GM12874 (cell line): ENCODE measurements at regions not wholly inside any gene's neighbourhood (a gene's known extent, or its start where the extent isn't known, plus 50 kb on each side); places are given as distances from the start of the nearest gene placed in this dataset.

ENCODE experiments used
- CTCF ChIP-seq: IDR thresholded peaks from 2 replicates; pipeline ENCODE4 v1.5.1; 2011; ENCODE audit warnings: low read depth, mild to moderate bottlenecking, control low read depth, low read length, moderate library complexity; ENCODE audit not compliant: insufficient read depth

DNA sequence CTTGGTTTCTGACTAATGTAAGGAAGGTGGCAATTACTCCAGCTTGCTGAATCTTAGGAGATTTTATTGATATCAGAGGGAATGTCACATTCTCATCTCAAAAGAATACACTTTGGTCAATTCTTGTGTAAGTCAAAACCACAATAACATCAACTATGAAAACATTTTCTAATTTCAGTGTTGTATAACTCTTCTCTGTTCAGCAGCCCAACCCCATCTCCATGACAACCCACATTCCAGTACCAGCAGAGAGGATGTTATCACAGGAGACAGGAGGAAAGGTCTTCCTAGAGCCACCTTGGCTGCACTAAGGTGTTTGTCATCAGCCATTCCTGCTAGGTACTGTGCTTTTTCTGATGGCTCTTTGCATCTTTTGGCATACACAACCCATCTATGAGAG, 529.1 kb upstream of the BRINP1 start:
- no peak for TF ChIP-seq CTCF

- no peak for TF ChIP-seq CTCF
These were observed 515.2 kb upstream of the BRINP1 start for GRCh38 chr9:119884438-119884837.

- no peak for TF ChIP-seq CTCF
These were observed 512.7 kb upstream of the BRINP1 start for GRCh38 chr9:119881898-119882297.

DNA sequence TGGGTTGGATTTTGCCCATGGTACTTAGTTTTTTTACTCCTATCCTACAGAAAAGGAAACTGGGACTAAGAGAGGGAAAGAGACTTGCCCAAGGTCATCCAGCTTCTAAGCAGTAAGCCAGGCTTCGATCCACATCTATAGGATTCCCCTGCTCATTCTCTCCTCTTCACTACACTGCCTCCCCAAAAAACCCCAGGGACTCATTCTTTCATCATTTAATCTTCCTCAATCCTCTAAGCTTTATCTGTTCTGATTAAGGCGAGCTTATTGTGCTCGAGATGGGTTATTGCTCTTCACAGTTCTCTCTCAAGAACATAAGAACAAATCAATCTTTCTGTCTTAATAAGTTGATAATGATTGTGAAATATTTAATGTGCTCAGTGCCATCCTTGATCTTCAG, 511.1 kb upstream of the BRINP1 start:
- TF ChIP-seq CTCF = no peak

- no peak for TF ChIP-seq CTCF
These were observed 508.1 kb upstream of the BRINP1 start for GRCh38 chr9:119877306-119877705.

DNA sequence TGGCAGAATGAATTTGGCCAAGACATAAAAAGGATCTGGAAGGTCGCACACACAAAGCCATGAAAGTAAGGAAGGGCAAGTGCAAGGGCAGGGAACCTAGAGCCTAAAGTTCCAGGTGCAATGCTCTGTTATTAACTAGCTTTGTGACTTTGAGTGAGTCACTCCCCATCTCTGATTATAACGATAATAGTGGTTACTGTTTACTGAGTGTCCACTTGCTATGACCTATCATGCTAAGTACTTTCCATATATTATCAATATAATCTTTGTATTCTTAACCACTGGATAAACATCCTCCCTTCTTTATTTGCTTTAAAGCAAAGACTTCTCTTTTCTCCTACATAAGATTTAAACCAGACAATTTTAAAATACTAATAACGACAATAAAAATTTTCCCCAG, 504.6 kb upstream of the BRINP1 start:
- TF ChIP-seq CTCF = no peak

DNA sequence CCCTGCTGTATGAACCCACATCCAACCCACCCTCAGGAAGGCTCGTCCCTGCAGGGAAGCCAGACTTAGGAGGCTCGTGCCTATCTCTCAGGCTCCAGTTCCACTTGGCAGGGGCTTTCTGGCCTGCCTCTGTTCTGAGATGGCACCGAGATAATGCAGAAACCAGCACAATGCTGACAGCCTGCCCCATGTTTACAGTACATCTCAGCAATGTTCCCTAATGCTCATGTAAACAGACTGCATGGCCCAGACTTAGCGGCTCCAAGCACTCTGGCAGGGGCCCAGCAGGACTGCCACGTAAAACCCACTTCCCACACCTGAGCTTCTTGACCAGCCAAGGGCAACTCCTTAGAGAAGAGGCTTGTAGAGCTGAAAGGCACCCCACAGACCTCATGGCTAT, 499.5 kb upstream of the BRINP1 start:
- no peak for TF ChIP-seq CTCF

DNA sequence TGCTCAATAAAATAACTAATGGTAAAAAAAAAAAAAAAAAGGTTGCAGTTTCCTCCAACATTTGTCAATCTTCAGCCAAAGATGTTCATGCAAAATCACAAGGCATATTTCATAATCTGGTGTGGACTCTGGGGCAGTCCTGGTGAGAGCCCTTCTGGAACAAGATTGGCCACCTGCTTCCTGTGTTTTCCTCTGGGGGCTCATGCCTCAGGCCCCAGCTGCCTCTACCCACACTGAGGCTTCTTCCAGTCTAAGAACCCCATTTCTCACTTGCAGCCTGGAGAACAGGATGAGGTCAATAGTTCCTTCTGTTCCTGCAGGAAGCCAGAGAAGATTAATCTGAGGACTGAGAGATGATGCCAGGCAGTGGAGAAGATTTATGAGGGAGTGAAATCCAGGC, 492.6 kb upstream of the BRINP1 start:
- TF ChIP-seq CTCF = no peak
